HUES64 (cell line): ENCODE measurements at regions not wholly inside any gene's neighbourhood (a gene's known extent, or its start where the extent isn't known, plus 50 kb on each side); places are given as distances from the start of the nearest gene placed in this dataset.

Experiments used
- H3K27ac ChIP-seq: 2 replicates; pipeline ENCODE4 v1.7.0; 2013; ENCODE audit warnings: low read depth, low read length, inconsistent platforms
- H3K27me3 ChIP-seq: 2 replicates; pipeline ENCODE4 v1.6.1; 2013; ENCODE audit warnings: mild to moderate bottlenecking, low read length; ENCODE audit not compliant: insufficient read depth
- H3K36me3 ChIP-seq: 2 replicates; pipeline ENCODE4 v1.6.1; 2013; ENCODE audit warnings: mild to moderate bottlenecking, low read length; ENCODE audit not compliant: insufficient read depth
- H3K4me1 ChIP-seq: 2 replicates; pipeline ENCODE4 v1.6.1; 2013; ENCODE audit warnings: mild to moderate bottlenecking, low read length, moderate library complexity; ENCODE audit not compliant: insufficient read depth
- H3K4me3 ChIP-seq: 2 replicates; pipeline ENCODE4 v1.5.1; 2013; ENCODE audit warnings: mild to moderate bottlenecking, low read length, moderate library complexity
- H3K9ac ChIP-seq: 2 replicates; pipeline ENCODE4 v1.6.1; 2013; ENCODE audit warnings: mild to moderate bottlenecking, low read depth, low read length
- H3K9me3 ChIP-seq: 2 replicates; pipeline ENCODE4 v1.6.1; 2013; ENCODE audit warnings: low read depth, low read length; ENCODE audit not compliant: insufficient read depth
- WGBS: fragments of 150-250, 120-280 bp; methylation state at CpG from one replicate; pipeline ENCODE4 v1.1.7; 2013; ENCODE audit warnings: missing lambda C conversion rate; 5-methylcytosine and 5-hydroxymethylcytosine counted together

- Histone ChIP-seq H3K4me1 (peaks cover 4% of the 10 kb centered on the region; the same call in 1 of the 2 replicates), H3K27ac (no peak overlapping the region), H3K36me3 (no peaks in the 10 kb centered on the region), H3K27me3 (no peaks in the 10 kb centered on the region), H3K9me3 (no peaks in the 10 kb centered on the region), H3K9ac (no peak overlapping the region), H3K4me3 (no peak overlapping the region)
- WGBS: 97% methylated on average over 3 of the region's 3 CpGs
These were observed 179.0 kb downstream of the CEP135 start for GRCh38 chr4:56127716-56128115.

GRCh38 chr4:56123547-56123946 lies 174.8 kb downstream of the CEP135 start:
- no peaks in the 10 kb centered on the region for H3K27me3 ChIP-seq
- H3K9me3 ChIP-seq: no peaks in the 10 kb centered on the region
- no peak overlapping the region for H3K9ac ChIP-seq
- H3K36me3 ChIP-seq: no peaks in the 10 kb centered on the region
- WGBS: 100% methylated on average over 1 of the region's 1 CpG
- H3K4me1 ChIP-seq: peaks cover 2% of the 10 kb centered on the region; the same call in 1 of the 2 replicates
- H3K27ac ChIP-seq: no peak overlapping the region
- no peak overlapping the region for H3K4me3 ChIP-seq

GRCh38 chr4:56123051-56123450 lies 174.3 kb downstream of the CEP135 start:
- no peak overlapping the region for H3K27ac ChIP-seq
- H3K4me1 ChIP-seq: peaks cover 2% of the 10 kb centered on the region; the same call in 1 of the 2 replicates
- no peaks in the 10 kb centered on the region for H3K9me3 ChIP-seq
- 73% methylated on average over 2 of the region's 3 CpGs for WGBS
- no peak overlapping the region for H3K4me3 ChIP-seq
- no peaks in the 10 kb centered on the region for H3K27me3 ChIP-seq
- no peak overlapping the region for H3K9ac ChIP-seq
- no peaks in the 10 kb centered on the region for H3K36me3 ChIP-seq

GRCh38 chr4:56118845-56119244 lies 170.1 kb downstream of the CEP135 start:
- H3K27ac ChIP-seq: no peak overlapping the region
- 93% methylated on average over 2 of the region's 2 CpGs for WGBS
- H3K9ac ChIP-seq: no peak overlapping the region
- no peaks in the 10 kb centered on the region for H3K9me3 ChIP-seq
- H3K27me3 ChIP-seq: no peaks in the 10 kb centered on the region
- no peaks in the 10 kb centered on the region for H3K4me1 ChIP-seq
- no peak overlapping the region for H3K4me3 ChIP-seq
- no peaks in the 10 kb centered on the region for H3K36me3 ChIP-seq

- Histone ChIP-seq H3K4me1 (no peaks in the 10 kb centered on the region), H3K4me3 (no peak overlapping the region), H3K9me3 (no peaks in the 10 kb centered on the region), H3K9ac (no peak overlapping the region), H3K36me3 (no peaks in the 10 kb centered on the region), H3K27ac (no peak overlapping the region), H3K27me3 (no peaks in the 10 kb centered on the region)
- WGBS: 97% methylated on average over 5 of the region's 5 CpGs
These were observed 169.3 kb downstream of the CEP135 start for GRCh38 chr4:56118055-56118454.

- Histone ChIP-seq H3K36me3 (no peaks in the 10 kb centered on the region), H3K27ac (no peak overlapping the region), H3K9me3 (no peaks in the 10 kb centered on the region), H3K4me1 (peaks cover 10% of the 10 kb centered on the region; the same call in 1 of the 2 replicates), H3K4me3 (no peak overlapping the region), H3K9ac (no peak overlapping the region), H3K27me3 (no peaks in the 10 kb centered on the region)
- WGBS: 85% methylated on average over 2 of the region's 2 CpGs
These were observed 167.2 kb downstream of the CEP135 start for GRCh38 chr4:56115898-56116297.

GRCh38 chr4:56112377-56112776 lies 163.6 kb downstream of the CEP135 start:
- Histone ChIP-seq H3K4me3 (no peak overlapping the region), H3K9me3 (no peaks in the 10 kb centered on the region), H3K9ac (no peak overlapping the region), H3K36me3 (no peaks in the 10 kb centered on the region), H3K4me1 (peaks cover 10% of the 10 kb centered on the region; the same call in 1 of the 2 replicates), H3K27me3 (no peaks in the 10 kb centered on the region), H3K27ac (no peak overlapping the region; the same call in 1 of the 2 replicates)
- WGBS: 90% methylated on average over 4 of the region's 4 CpGs

- Histone ChIP-seq H3K27ac (no peak overlapping the region), H3K27me3 (no peaks in the 10 kb centered on the region), H3K9me3 (no peaks in the 10 kb centered on the region), H3K36me3 (no peaks in the 10 kb centered on the region), H3K4me3 (no peak overlapping the region), H3K9ac (no peak overlapping the region), H3K4me1 (no peaks in the 10 kb centered on the region)
- 96% methylated on average over 11 of the region's 11 CpGs for WGBS
These were observed 157.7 kb downstream of the CEP135 start for GRCh38 chr4:56106180-56107147.

GRCh38 chr4:56104188-56104587 lies 155.4 kb downstream of the CEP135 start:
- 96% methylated on average over 3 of the region's 3 CpGs for WGBS
- Histone ChIP-seq H3K27me3 (no peaks in the 10 kb centered on the region), H3K4me1 (no peaks in the 10 kb centered on the region), H3K4me3 (no peak overlapping the region), H3K27ac (no peak overlapping the region), H3K9me3 (no peaks in the 10 kb centered on the region), H3K36me3 (no peaks in the 10 kb centered on the region), H3K9ac (no peak overlapping the region)

GRCh38 chr4:56102601-56103000 lies 153.9 kb downstream of the CEP135 start:
- Histone ChIP-seq H3K27me3 (no peaks in the 10 kb centered on the region), H3K27ac (no peak overlapping the region), H3K9me3 (no peaks in the 10 kb centered on the region), H3K4me3 (no peak overlapping the region), H3K4me1 (no peaks in the 10 kb centered on the region), H3K36me3 (no peaks in the 10 kb centered on the region), H3K9ac (no peak overlapping the region)
- WGBS: 79% methylated on average over 5 of the region's 5 CpGs

- Histone ChIP-seq H3K4me1 (no peaks in the 10 kb centered on the region), H3K4me3 (no peak overlapping the region), H3K27me3 (no peaks in the 10 kb centered on the region), H3K9me3 (no peaks in the 10 kb centered on the region), H3K9ac (no peak overlapping the region), H3K27ac (no peak overlapping the region), H3K36me3 (no peaks in the 10 kb centered on the region)
- 96% methylated on average over 3 of the region's 3 CpGs for WGBS
These were observed 150.6 kb downstream of the CEP135 start for GRCh38 chr4:56099378-56099786.
